Upper lobe of right lung (tissue), 1 donor: ENCODE measurements at regions not wholly inside any gene's neighbourhood (a gene's known extent, or its start where the extent isn't known, plus 50 kb on each side); places are given as distances from the start of the nearest gene placed in this dataset.

ENCODE experiments used
- ATAC-seq: fragments of 200-7000 bp; cut with Tn5 transposase; one replicate; pipeline ENCODE4 v1.9.1; 2020; ENCODE audit warnings: mild to moderate bottlenecking, moderate library complexity
- DNase-seq: peaks from one replicate; pipeline ENCODE4 v3.0.0-alpha.2; 2020
- H3K27ac ChIP-seq: fragments of 200-600 bp; one replicate; pipeline ENCODE4 v1.8.0; 2022
- H3K27me3 ChIP-seq: fragments of 200-600 bp; one replicate; pipeline ENCODE4 v1.8.0; 2022; ENCODE audit warnings: mild to moderate bottlenecking
- H3K36me3 ChIP-seq: fragments of 200-600 bp; one replicate; pipeline ENCODE4 v1.8.0; 2022
- H3K4me1 ChIP-seq: fragments of 200-600 bp; one replicate; pipeline ENCODE4 v1.8.0; 2022
- H3K4me3 ChIP-seq: fragments of 200-600 bp; one replicate; pipeline ENCODE4 v1.8.0; 2022; ENCODE audit warnings: mild to moderate bottlenecking
- H3K9me3 ChIP-seq: fragments of 200-600 bp; one replicate; pipeline ENCODE4 v1.8.0; 2022
- CTCF ChIP-seq: fragments of 200-600 bp; IDR thresholded peaks from one replicate; pipeline ENCODE4 v1.8.0; 2022; ENCODE audit warnings: antibody characterized with exemption
- intact Hi-C: fragments of 100-400 bp; cut with DNase I; formaldehyde crosslinking; loops from one replicate; pipeline ENCODE4 v1.11.0; 2022
- donor health status: DM: no; HTN: yes; CAD: no; lungs with severe emphysema.

GRCh38 chr3:180382638-180383180, 219.3 kb upstream of the TTC14 start:
- no peaks in the 10 kb centered on the region for H3K4me1 ChIP-seq
- no peaks in the 10 kb centered on the region for H3K9me3 ChIP-seq
- H3K27ac ChIP-seq, result no peak overlapping the region
- intact Hi-C loops, result no loop called here
- no peak overlapping the region for H3K4me3 ChIP-seq
- no peaks in the 10 kb centered on the region for H3K27me3 ChIP-seq
- ATAC-seq (no peak), DNase-seq (no peak)
- H3K36me3 ChIP-seq, result no peaks in the 10 kb centered on the region
- TF ChIP-seq CTCF, result no peak

GRCh38 chr3:180383332-180384020, 218.5 kb upstream of the TTC14 start:
- Histone ChIP-seq H3K4me3 (no peak overlapping the region), H3K4me1 (no peaks in the 10 kb centered on the region), H3K27ac (no peak overlapping the region), H3K27me3 (no peaks in the 10 kb centered on the region), H3K36me3 (no peaks in the 10 kb centered on the region), H3K9me3 (no peaks in the 10 kb centered on the region)
- ATAC-seq (no peak), DNase-seq (no peak)
- no peak for TF ChIP-seq CTCF
- intact Hi-C loops, result no loop called here

- intact Hi-C loops, result no loop called here
- no peak for ATAC-seq
- TF ChIP-seq CTCF, result no peak
- Histone ChIP-seq H3K27ac (no peak overlapping the region), H3K4me3 (no peak overlapping the region), H3K36me3 (no peaks in the 10 kb centered on the region), H3K4me1 (no peaks in the 10 kb centered on the region), H3K9me3 (no peaks in the 10 kb centered on the region), H3K27me3 (no peaks in the 10 kb centered on the region)
- DNase-seq, result no peak
Measured at GRCh38 chr3:180390313-180390712, 211.7 kb upstream of the TTC14 start.

- Histone ChIP-seq H3K9me3 (no peaks in the 10 kb centered on the region), H3K4me3 (no peak overlapping the region), H3K27ac (no peak overlapping the region), H3K4me1 (no peaks in the 10 kb centered on the region), H3K36me3 (no peaks in the 10 kb centered on the region), H3K27me3 (no peaks in the 10 kb centered on the region)
- DNase-seq, result no peak
- no peak for ATAC-seq
- intact Hi-C loops, result no loop called here
- TF ChIP-seq CTCF, result no peak
Measured at GRCh38 chr3:180391001-180391400, 211.0 kb upstream of the TTC14 start.

- intact Hi-C loops, result no loop called here
- Histone ChIP-seq H3K36me3 (no peaks in the 10 kb centered on the region), H3K4me3 (no peak overlapping the region), H3K9me3 (no peaks in the 10 kb centered on the region), H3K27me3 (no peaks in the 10 kb centered on the region), H3K27ac (no peak overlapping the region), H3K4me1 (no peaks in the 10 kb centered on the region)
- no peak for TF ChIP-seq CTCF
- ATAC-seq, result no peak
- DNase-seq, result no peak
Measured at GRCh38 chr3:180401226-180401625, 200.7 kb upstream of the TTC14 start.
